HL-60 (cell line): ENCODE measurements at regions not wholly inside any gene's neighbourhood (a gene's known extent, or its start where the extent isn't known, plus 50 kb on each side); places are given as distances from the start of the nearest gene placed in this dataset.

Source experiments
- CTCF ChIP-seq: IDR thresholded peaks from one replicate; pipeline ENCODE4 v1.5.1; 2011; ENCODE audit warnings: low read length, control low read depth, inconsistent platforms; ENCODE audit not compliant: insufficient read depth
- REST ChIP-seq: IDR thresholded peaks from 2 replicates; pipeline ENCODE4 v1.6.1; 2012; ENCODE audit warnings: low read depth; ENCODE audit not compliant: insufficient replicate concordance

- TF ChIP-seq CTCF = no peak
- TF ChIP-seq REST = no peak
Measured at GRCh38 chrX:10986616-10987015, 124.5 kb upstream of the HCCS start.
